K562 (cell line): ENCODE measurements at regions not wholly inside any gene's neighbourhood (a gene's known extent, or its start where the extent isn't known, plus 50 kb on each side); places are given as distances from the start of the nearest gene placed in this dataset.

Experiments
- ATAC-seq: fragments of 200-7000 bp; cut with Tn5 transposase; 3 replicates; pipeline ENCODE4 v1.9.1; 2020; ENCODE audit warnings: moderate library complexity
- BruUV-seq: library from RNA; stranded (reverse); fragments of 400-500 nt; replicated peaks from 2 replicates; lab custom pipeline; 2021; lab: Mats Ljungman, UMichigan
- CTCF ChIA-PET: fragments of 300-600 bp; formaldehyde crosslinking; extraction: SDS; loops from one replicate; lab custom pipeline; 2021; ENCODE audit warnings: low intra/inter-chr PET ratio; lab: Yijun Ruan, JAX
- POLR2A ChIA-PET: fragments of 300-600, 350-650 bp; sonication (Branson Sonifier 250); formaldehyde crosslinking; extraction: SDS; loops from one replicate; lab custom pipeline; 2021; ENCODE audit warnings: antibody characterized with exemption, inconsistent platforms; lab: Yijun Ruan, JAX
- DNase-seq, 4 experiments: peaks; one replicate each; pipeline versions ENCODE4 v3.0.0 to v3.0.0-alpha.2; 2011 to 2018; ENCODE audit warnings: low spot score in 3 of 4, mixed read lengths in 3 of 4; ENCODE audit errors: extremely low read depth in 1 of 4
- FAIRE-seq: peaks from 2 replicates; lab custom pipeline; 2011; peaks lifted over from hg19 to GRCh38; lab: Jason Lieb, UNC
- H2AFZ ChIP-seq: 2 replicates; pipeline ENCODE4 v1.6.0; 2011; ENCODE audit warnings: low read depth, low read length, control low read depth, inconsistent platforms
- H3K27ac ChIP-seq: fragments of 200-600 bp; 3 replicates; pipeline ENCODE4 v1.8.0; 2011; ENCODE audit warnings: low read depth, mild to moderate bottlenecking, control low read depth, inconsistent platforms, low read length, moderate library complexity, mixed read lengths; ENCODE audit errors: extremely low read depth
- H3K27me3 ChIP-seq, 2 experiments: fragments of 300-600 bp in 1 of 2; 2 replicates in 1 of 2; 3 replicates in 1 of 2; pipeline versions ENCODE4 v1.6.0 to v1.8.0; 2011; ENCODE audit warnings: inconsistent platforms in 2 of 2, low read length in 2 of 2, mild to moderate bottlenecking in 1 of 2, mixed read lengths in 1 of 2, moderate library complexity in 1 of 2; ENCODE audit not compliant: control insufficient read depth in 2 of 2, insufficient read depth in 2 of 2
- H3K36me3 ChIP-seq: fragments of 300-600 bp; 3 replicates; pipeline ENCODE4 v1.8.0; 2011; ENCODE audit warnings: mild to moderate bottlenecking, low read length, inconsistent platforms; ENCODE audit not compliant: control insufficient read depth, insufficient read depth
- H3K4me1 ChIP-seq, 2 experiments: fragments of 200-600 bp in 1 of 2; replicated peaks in 1 of 2; 2 replicates in 1 of 2; 3 replicates in 1 of 2; pipeline versions ENCODE4 v1.5.1 to v1.8.0; 2011; ENCODE audit warnings: inconsistent platforms in 2 of 2, low read length in 2 of 2, mild to moderate bottlenecking in 1 of 2, mixed read lengths in 1 of 2, moderate library complexity in 1 of 2; ENCODE audit not compliant: control insufficient read depth in 2 of 2, insufficient read depth in 2 of 2
- H3K4me2 ChIP-seq: 2 replicates; pipeline ENCODE4 v1.6.1; 2011; ENCODE audit warnings: low read length, control low read depth, inconsistent platforms, mixed read lengths; ENCODE audit not compliant: insufficient read depth
- H3K4me3 ChIP-seq: fragments of 200-600 bp; sonication (generic), shearing (Covaris generic); 2 replicates; pipeline ENCODE4 v1.5.1; 2016; ENCODE audit warnings: control low read depth, inconsistent platforms
- H3K79me2 ChIP-seq: fragments of 200-600 bp; 3 replicates; pipeline ENCODE4 v1.8.0; 2011; ENCODE audit warnings: low read length, inconsistent platforms; ENCODE audit not compliant: control insufficient read depth, insufficient read depth
- H3K9ac ChIP-seq, 2 experiments: 2 replicates each; pipeline versions ENCODE4 v1.6.0 to v1.6.1; 2011; ENCODE audit warnings: low read depth in 2 of 2, low read length in 2 of 2, control low read depth in 1 of 2, inconsistent platforms in 1 of 2, mild to moderate bottlenecking in 1 of 2, mixed read lengths in 1 of 2; ENCODE audit not compliant: insufficient read depth in 1 of 2
- H3K9me1 ChIP-seq: one replicate; pipeline ENCODE4 v1.6.0; 2011; ENCODE audit warnings: inconsistent platforms, mild to moderate bottlenecking, low read length, moderate library complexity; ENCODE audit not compliant: control insufficient read depth, insufficient read depth
- H3K9me3 ChIP-seq: replicated peaks from 2 replicates; pipeline ENCODE4 v1.5.1; 2011; ENCODE audit warnings: low read depth, low read length, inconsistent platforms; ENCODE audit not compliant: control insufficient read depth, insufficient read depth
- H4K20me1 ChIP-seq: replicated peaks from 2 replicates; pipeline ENCODE4 v1.6.1; 2011; ENCODE audit warnings: low read length, inconsistent platforms, mixed read lengths; ENCODE audit not compliant: control insufficient read depth, insufficient read depth
- BCOR ChIP-seq: fragments of 450-650 bp; IDR thresholded peaks from 2 replicates; pipeline ENCODE4 v1.6.1; 2016
- HSF4 ChIP-seq: fragments of 250-450 bp; sonication (Bioruptor Pico); IDR thresholded peaks from 2 replicates; pipeline ENCODE4 v2.1.2; 2022; ENCODE audit warnings: mild to moderate bottlenecking, moderate library complexity, borderline replicate concordance
- RBM25 ChIP-seq: fragments of 200-400 bp; formaldehyde crosslinking; IDR thresholded peaks from 2 replicates; pipeline ENCODE4 v1.6.1; 2018; ENCODE audit warnings: low read length, low read depth, moderate library complexity; ENCODE audit not compliant: severe bottlenecking
- RBM34 ChIP-seq: fragments of 200-400 bp; formaldehyde crosslinking; IDR thresholded peaks from 2 replicates; pipeline ENCODE4 v1.6.1; 2018; ENCODE audit warnings: low read length, borderline replicate concordance; ENCODE audit not compliant: insufficient read depth
- ZBTB12 ChIP-seq: fragments of 250-450 bp; sonication (Bioruptor Pico); IDR thresholded peaks from 2 replicates; pipeline ENCODE4 v1.4.0; 2020
- ZFP36 ChIP-seq: fragments of 150-350 bp; IDR thresholded peaks from 2 replicates; pipeline ENCODE4 v1.6.1; 2018; ENCODE audit warnings: low read length, low read depth; ENCODE audit not compliant: partially characterized antibody
- WGBS: fragments of 100-300 bp; shearing (Covaris generic); methylation state at CpG from one replicate; pipeline ENCODE4 v1.1.6; 2016; ENCODE audit warnings: low coverage, mixed read lengths; ENCODE audit not compliant: insufficient coverage; ENCODE audit errors: missing lambda C conversion rate; 5-methylcytosine and 5-hydroxymethylcytosine counted together
- in situ Hi-C: fragments of 300-500 bp; cut with MboI; formaldehyde crosslinking; loops from 4 replicates; pipeline ENCODE4 v1.15.0; 2018; ENCODE audit warnings: inconsistent platforms, mixed read lengths
- intact Hi-C: fragments of 100-400 bp; cut with micrococcal nuclease; formaldehyde crosslinking; loops from 2 replicates; pipeline ENCODE4 v1.14.2; 2022

- TF ChIP-seq HSF4 (CRISPR knock-in tag) (no peak), BCOR (peak; percentile 51; the same call in 1 of the 2 replicates), RBM25 (peak; percentile 58), ZFP36 (peak; percentile 44), RBM34 (no peak), ZBTB12 (no peak)
- in situ Hi-C loops (no loop called here), intact Hi-C loops (no loop called here)
- Histone ChIP-seq H3K9me1 (no peaks in the 10 kb centered on the region), H3K36me3 (no peaks in the 10 kb centered on the region), H3K4me2 (no peak overlapping the region), H4K20me1 (no peaks in the 10 kb centered on the region), H3K27ac (no peak overlapping the region), H3K4me3 (no peak overlapping the region), H3K9ac (no peak overlapping the region), H2AFZ (no peak overlapping the region), H3K4me1 (peaks cover 9 to 10% of the 10 kb centered on the region in 2 experiments; a peak in 4 of 5 replicates), H3K27me3 (no peaks in the 10 kb centered on the region), H3K79me2 (no peaks in the 10 kb centered on the region), H3K9me3 (no peaks in the 10 kb centered on the region)
- ChIA-PET CTCF (no interaction called here), POLR2A (interaction anchor here (0.6 to 0.7 kb wide), 3 partner anchors 34 to 396 kb away, joined by 3 read pairs; no protein-coding TSS in a partner anchor)
- WGBS, result 60% methylated on average over 7 of the region's 7 CpGs
- ATAC-seq, result no peak
- BruUV-seq, result no TSS peak
- no peak for FAIRE-seq
- no peak for DNase-seq
Observed at GRCh38 chr3:72295276-72295961, 510.5 kb upstream of the PROK2 start.
